Hepatocyte (in vitro differentiated cells): ENCODE measurements at regions not wholly inside any gene's neighbourhood (a gene's known extent, or its start where the extent isn't known, plus 50 kb on each side); places are given as distances from the start of the nearest gene placed in this dataset.

Experiments used
- DNase-seq: peaks from one replicate; pipeline ENCODE4 v3.0.0-alpha.2; 2016; ENCODE audit warnings: low spot score
- H2AFZ ChIP-seq: fragments of 200-600 bp; sonication (generic); 2 replicates; pipeline ENCODE4 v1.6.0; 2016; ENCODE audit warnings: antibody characterized with exemption, mild to moderate bottlenecking
- H3K27ac ChIP-seq: fragments of 200-600 bp; sonication (generic); 2 replicates; pipeline ENCODE4 v1.5.1; 2016; ENCODE audit warnings: mild to moderate bottlenecking
- H3K27me3 ChIP-seq: fragments of 200-600 bp; sonication (generic); 2 replicates; pipeline ENCODE4 v1.6.1; 2016
- H3K36me3 ChIP-seq: fragments of 200-600 bp; sonication (generic); replicated peaks from 2 replicates; pipeline ENCODE4 v1.5.1; 2016; ENCODE audit warnings: low read depth; ENCODE audit not compliant: insufficient read depth
- H3K4me1 ChIP-seq: fragments of 200-600 bp; sonication (generic); 2 replicates; pipeline ENCODE4 v1.5.1; 2016; ENCODE audit warnings: mild to moderate bottlenecking, moderate library complexity; ENCODE audit not compliant: insufficient read depth
- H3K4me2 ChIP-seq: fragments of 200-600 bp; sonication (generic); 2 replicates; pipeline ENCODE4 v1.6.0; 2016
- H3K4me3 ChIP-seq: fragments of 200-600 bp; sonication (generic); 2 replicates; pipeline ENCODE4 v1.5.1; 2016; ENCODE audit warnings: mild to moderate bottlenecking
- H3K79me2 ChIP-seq: fragments of 200-600 bp; sonication (generic); 2 replicates; pipeline ENCODE4 v1.6.0; 2017; ENCODE audit warnings: mild to moderate bottlenecking
- H3K9me2 ChIP-seq: fragments of 200-600 bp; sonication (generic); replicated peaks from 2 replicates; pipeline ENCODE4 v1.6.0; 2017; ENCODE audit warnings: mild to moderate bottlenecking; ENCODE audit not compliant: insufficient read depth
- H3K9me3 ChIP-seq: fragments of 200-600 bp; sonication (generic); 2 replicates; pipeline ENCODE4 v1.5.1; 2016; ENCODE audit warnings: low read depth, mild to moderate bottlenecking
- H4K20me1 ChIP-seq: fragments of 200-600 bp; sonication (generic); 2 replicates; pipeline ENCODE4 v1.6.0; 2016; ENCODE audit warnings: mild to moderate bottlenecking; ENCODE audit not compliant: insufficient read depth, poor library complexity, severe bottlenecking
- CTCF ChIP-seq: fragments of 200-600 bp; sonication (generic); IDR thresholded peaks from 2 replicates; pipeline ENCODE4 v1.5.1; 2016; ENCODE audit warnings: antibody characterized with exemption, mild to moderate bottlenecking; ENCODE audit not compliant: poor library complexity
- EZH2 ChIP-seq: fragments of 200-600 bp; sonication (generic); IDR thresholded peaks from 2 replicates; pipeline ENCODE4 v1.6.1; 2016; ENCODE audit warnings: antibody characterized with exemption, mild to moderate bottlenecking, borderline replicate concordance
- EZH2phosphoT487 ChIP-seq: fragments of 200-600 bp; sonication (generic); IDR thresholded peaks from one replicate; pipeline ENCODE4 v1.6.1; 2018; ENCODE audit warnings: antibody characterized with exemption, mild to moderate bottlenecking, low read depth, moderate library complexity; ENCODE audit not compliant: unreplicated experiment, severe bottlenecking
- WGBS: methylation state at CpG from one replicate; pipeline ENCODE4 v1.1.6; 2016; ENCODE audit warnings: low lambda C conversion rate; ENCODE audit errors: missing lambda C conversion rate; 5-methylcytosine and 5-hydroxymethylcytosine counted together

GRCh38 chr15:39330061-39330460 lies 250.8 kb upstream of the THBS1 start:
- H3K27me3 ChIP-seq: no peaks in the 10 kb centered on the region
- H3K27ac ChIP-seq: no peak overlapping the region
- no peak overlapping the region for H3K4me2 ChIP-seq
- no peaks in the 10 kb centered on the region for H3K79me2 ChIP-seq
- no peaks in the 10 kb centered on the region for H3K36me3 ChIP-seq
- no peaks in the 10 kb centered on the region for H3K9me3 ChIP-seq
- no peaks in the 10 kb centered on the region for H4K20me1 ChIP-seq
- no peak for DNase-seq
- H2AFZ ChIP-seq: no peak overlapping the region
- no peaks in the 10 kb centered on the region for H3K9me2 ChIP-seq
- 77% methylated on average over 6 of the region's 6 CpGs for WGBS
- TF ChIP-seq CTCF (no peak), EZH2 (no peak), EZH2phosphoT487 (no peak)
- H3K4me1 ChIP-seq: no peaks in the 10 kb centered on the region
- no peak overlapping the region for H3K4me3 ChIP-seq

DNA sequence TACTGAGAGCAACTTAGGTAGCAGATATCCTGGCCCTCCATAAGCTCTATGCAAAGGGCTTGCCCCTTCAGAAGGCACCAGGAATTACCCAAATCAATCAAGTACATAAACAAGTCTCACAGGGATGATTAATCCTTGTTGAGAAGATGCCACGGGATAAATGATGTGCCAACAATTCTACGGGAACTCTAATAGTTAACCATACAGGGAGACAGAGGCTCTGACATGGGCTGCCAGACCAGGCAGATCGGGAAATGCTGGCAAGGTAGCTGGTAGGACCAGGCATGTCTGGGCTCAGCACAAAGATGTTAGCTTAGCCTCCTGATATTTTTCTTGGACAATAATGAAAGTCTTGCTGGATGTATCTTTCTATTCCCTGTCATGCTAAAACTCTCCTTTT lies 249.3 kb upstream of the THBS1 start:
- no peak for TF ChIP-seq EZH2phosphoT487
- no peak for TF ChIP-seq CTCF
- TF ChIP-seq EZH2: no peak
- Histone ChIP-seq H3K4me1 (no peaks in the 10 kb centered on the region), H4K20me1 (no peaks in the 10 kb centered on the region), H3K4me3 (no peak overlapping the region), H3K27ac (no peak overlapping the region), H3K4me2 (no peak overlapping the region), H3K27me3 (no peaks in the 10 kb centered on the region), H3K9me2 (no peaks in the 10 kb centered on the region), H3K36me3 (no peaks in the 10 kb centered on the region), H3K79me2 (no peaks in the 10 kb centered on the region), H3K9me3 (no peaks in the 10 kb centered on the region), H2AFZ (no peak overlapping the region)
- no peak for DNase-seq
- WGBS: 91% methylated on average over 3 of the region's 3 CpGs

GRCh38 chr15:39332846-39333245 lies 248.0 kb upstream of the THBS1 start:
- H3K9me2 ChIP-seq: no peaks in the 10 kb centered on the region
- TF ChIP-seq EZH2 (no peak), EZH2phosphoT487 (no peak), CTCF (no peak)
- no peaks in the 10 kb centered on the region for H3K4me1 ChIP-seq
- H3K27ac ChIP-seq: no peak overlapping the region
- H3K27me3 ChIP-seq: no peaks in the 10 kb centered on the region
- WGBS: 55% methylated on average over 5 of the region's 5 CpGs
- no peak for DNase-seq
- H3K9me3 ChIP-seq: no peaks in the 10 kb centered on the region
- no peak overlapping the region for H2AFZ ChIP-seq
- no peaks in the 10 kb centered on the region for H4K20me1 ChIP-seq
- H3K4me2 ChIP-seq: no peak overlapping the region
- no peaks in the 10 kb centered on the region for H3K79me2 ChIP-seq
- no peaks in the 10 kb centered on the region for H3K36me3 ChIP-seq
- no peak overlapping the region for H3K4me3 ChIP-seq

DNA sequence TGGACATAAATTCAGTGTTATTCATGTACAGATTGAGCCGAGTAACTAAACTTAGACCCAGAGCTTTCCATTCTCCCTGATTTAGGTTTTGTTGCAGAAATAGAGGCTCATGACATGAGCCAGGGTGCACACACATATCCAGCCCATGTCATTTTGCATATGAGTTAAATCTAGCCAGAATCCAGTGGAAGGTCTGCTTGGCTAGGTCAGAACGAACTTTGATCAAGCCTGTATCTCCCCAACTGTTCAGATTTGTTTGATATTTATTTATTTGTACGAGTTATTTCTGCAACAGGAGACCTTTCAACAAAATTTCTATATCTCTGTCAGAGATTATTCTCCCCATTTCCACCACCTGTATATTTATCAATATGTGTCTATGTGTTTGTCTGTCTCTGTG lies 247.5 kb upstream of the THBS1 start:
- no peaks in the 10 kb centered on the region for H3K36me3 ChIP-seq
- H3K27ac ChIP-seq: no peak overlapping the region
- H3K4me1 ChIP-seq: no peaks in the 10 kb centered on the region
- no peak overlapping the region for H3K4me3 ChIP-seq
- H4K20me1 ChIP-seq: no peaks in the 10 kb centered on the region
- H3K9me3 ChIP-seq: no peaks in the 10 kb centered on the region
- 88% methylated on average over 3 of the region's 3 CpGs for WGBS
- no peak overlapping the region for H2AFZ ChIP-seq
- DNase-seq: no peak
- no peaks in the 10 kb centered on the region for H3K27me3 ChIP-seq
- no peak overlapping the region for H3K4me2 ChIP-seq
- no peak for TF ChIP-seq CTCF
- TF ChIP-seq EZH2: no peak
- TF ChIP-seq EZH2phosphoT487: no peak
- no peaks in the 10 kb centered on the region for H3K9me2 ChIP-seq
- H3K79me2 ChIP-seq: no peaks in the 10 kb centered on the region
